ENCODE measurements at regions not wholly inside any gene's neighbourhood (a gene's known extent, or its start where the extent isn't known, plus 50 kb on each side); places are given as distances from the start of the nearest gene placed in this dataset.

- Histone ChIP-seq H3K27me3 (ENCODE audit: low read length) (no peaks in the 10 kb centered on the region), H3K4me2 (ENCODE audit: low read depth, low read length, poor library complexity, severe bottlenecking) (no peak overlapping the region), H3K4me1 (ENCODE audit: low read length) (no peaks in the 10 kb centered on the region), H3K36me3 (ENCODE audit: insufficient read depth, low read length) (no peaks in the 10 kb centered on the region), H3K9me3 (ENCODE audit: low read length) (no peaks in the 10 kb centered on the region), H2AFZ (ENCODE audit: low read length) (no peak overlapping the region), H3K27ac (ENCODE audit: low read length) (no peak overlapping the region), H3K9me2 (replicated peaks; ENCODE audit: insufficient read depth, low read length) (no peaks in the 10 kb centered on the region), H3K9ac (ENCODE audit: low read length) (no peak overlapping the region), H3K79me2 (ENCODE audit: low read length) (no peaks in the 10 kb centered on the region), H4K20me1 (ENCODE audit: insufficient read depth, low read depth, low read length) (no peaks in the 10 kb centered on the region), H3K4me3 (ENCODE audit: low read length) (no peak overlapping the region)
- no peak for DNase-seq
Observed at GRCh38 chr5:144105371-144105770, 65.1 kb downstream of the YIPF5 start.

GRCh38 chr5:144108131-144108530, 62.3 kb downstream of the YIPF5 start:
- Histone ChIP-seq H3K9me2 (replicated peaks; ENCODE audit: insufficient read depth, low read length) (no peaks in the 10 kb centered on the region), H3K27me3 (ENCODE audit: low read length) (no peaks in the 10 kb centered on the region), H3K9ac (ENCODE audit: low read length) (no peak overlapping the region), H3K27ac (ENCODE audit: low read length) (no peak overlapping the region), H3K4me1 (ENCODE audit: low read length) (no peaks in the 10 kb centered on the region), H3K4me3 (ENCODE audit: low read length) (no peak overlapping the region), H3K36me3 (ENCODE audit: insufficient read depth, low read length) (no peaks in the 10 kb centered on the region), H4K20me1 (ENCODE audit: insufficient read depth, low read depth, low read length) (no peaks in the 10 kb centered on the region), H2AFZ (ENCODE audit: low read length) (no peak overlapping the region), H3K9me3 (ENCODE audit: low read length) (no peaks in the 10 kb centered on the region), H3K4me2 (ENCODE audit: low read depth, low read length, poor library complexity, severe bottlenecking) (no peak overlapping the region), H3K79me2 (ENCODE audit: low read length) (no peaks in the 10 kb centered on the region)
- DNase-seq: no peak
